ENCODE measurements at regions not wholly inside any gene's neighbourhood (a gene's known extent, or its start where the extent isn't known, plus 50 kb on each side); places are given as distances from the start of the nearest gene placed in this dataset.
A peak's percentile ranks its signal among the peaks of the same experiment; 100 is the strongest.

GRCh38 chr5:6826756-6827155 lies 113.5 kb downstream of the TENT4A start:
- H3K4me1 Mint-ChIP-seq (ENCODE audit: low read depth) = peaks cover 36% of the 10 kb centered on the region
- H3K27me3 Mint-ChIP-seq (ENCODE audit: low read depth) = peaks cover 6% of the 10 kb centered on the region
- H3K9me3 Mint-ChIP-seq = peaks cover 13% of the 10 kb centered on the region
- no peak for ATAC-seq
- H3K4me3 Mint-ChIP-seq = no peak overlapping the region
- H3K36me3 Mint-ChIP-seq (ENCODE audit: insufficient read depth) = no peaks in the 10 kb centered on the region
- no peak for DNase-seq

DNA sequence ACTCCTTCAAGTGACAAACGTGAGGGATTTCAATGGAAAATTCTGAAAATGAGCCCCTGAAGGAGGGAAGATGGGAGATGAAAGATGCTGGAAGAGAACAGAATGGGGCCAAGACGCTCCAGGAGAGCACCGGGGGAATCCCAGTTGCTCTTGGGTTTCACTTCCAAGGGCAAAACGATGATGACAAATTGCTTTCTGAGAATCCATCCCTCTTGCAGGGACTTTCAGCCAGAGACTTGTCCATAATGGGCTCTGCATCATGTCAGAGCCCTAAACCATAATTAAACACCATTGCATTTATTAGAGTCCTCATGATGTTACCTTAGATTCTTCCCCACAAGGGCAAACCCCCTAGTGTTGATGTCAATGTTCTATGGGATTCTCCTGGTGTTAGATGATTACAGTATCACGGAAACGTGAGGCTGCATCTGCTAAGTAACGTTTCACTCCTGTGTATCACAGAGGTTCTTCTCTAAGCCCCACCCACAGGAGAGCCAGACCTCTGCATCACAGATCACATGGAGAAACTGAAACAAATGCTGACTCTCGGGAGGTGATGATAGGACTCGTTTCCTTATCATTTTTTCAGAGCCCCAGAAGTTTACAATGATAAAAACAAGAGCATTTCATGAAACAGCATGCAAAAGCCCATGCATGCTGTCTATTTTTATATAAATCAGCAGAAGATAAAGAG lies 114.4 kb downstream of the TENT4A start:
- peaks cover 36% of the 10 kb centered on the region for H3K4me1 Mint-ChIP-seq (ENCODE audit: low read depth)
- peaks cover 7% of the 10 kb centered on the region for H3K27me3 Mint-ChIP-seq (ENCODE audit: low read depth)
- ATAC-seq (peak; percentile 77 to 78), DNase-seq (no peak)
- H3K4me3 Mint-ChIP-seq = peak overlapping the region; percentile 77
- peaks cover 10% of the 10 kb centered on the region for H3K9me3 Mint-ChIP-seq
- no peaks in the 10 kb centered on the region for H3K36me3 Mint-ChIP-seq (ENCODE audit: insufficient read depth)

DNA sequence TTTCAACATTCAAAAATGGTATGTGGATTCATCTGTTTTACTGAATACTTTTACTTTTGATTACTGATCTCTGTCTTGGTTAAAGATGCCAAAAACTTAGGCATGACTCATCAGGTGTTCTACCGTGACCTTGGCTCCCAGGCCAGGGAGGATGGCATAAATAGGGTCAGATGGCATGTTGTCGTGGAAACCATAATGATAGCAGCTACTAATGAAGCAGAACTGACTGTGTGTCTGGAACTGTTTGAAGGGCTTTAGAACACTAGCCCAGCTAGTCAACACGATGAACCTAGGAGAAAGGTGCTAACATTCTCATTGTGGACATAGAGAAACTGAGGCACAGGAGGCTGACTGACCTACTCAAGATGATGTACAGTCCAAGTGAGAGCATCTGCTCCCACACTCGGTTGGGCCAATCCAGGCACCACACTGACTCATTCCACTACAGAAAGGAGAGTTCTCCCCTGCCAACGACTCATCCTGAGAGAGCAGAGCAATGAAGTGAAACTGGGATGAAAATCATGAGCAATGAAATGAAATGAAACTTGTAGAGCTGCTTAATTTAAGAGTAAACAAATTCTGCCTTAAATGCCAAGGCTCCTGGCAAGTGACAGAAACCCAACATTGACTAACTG lies 116.0 kb downstream of the TENT4A start:
- H3K4me1 Mint-ChIP-seq (ENCODE audit: low read depth) = peaks cover 36% of the 10 kb centered on the region

GRCh38 chr5:6830643-6831239 lies 117.5 kb downstream of the TENT4A start:
- DNase-seq = no peak
- H3K36me3 Mint-ChIP-seq (ENCODE audit: insufficient read depth) = no peaks in the 10 kb centered on the region
- ATAC-seq = no peak
- peaks cover 1% of the 10 kb centered on the region for H3K27me3 Mint-ChIP-seq (ENCODE audit: low read depth)
- peak overlapping the region; percentile 7 for H3K4me3 Mint-ChIP-seq
- H3K4me1 Mint-ChIP-seq (ENCODE audit: low read depth) = peaks cover 36% of the 10 kb centered on the region
- peaks cover 3% of the 10 kb centered on the region for H3K9me3 Mint-ChIP-seq

More for the DNA sequence above, 116.0 kb downstream of the TENT4A start:
- no peaks in the 10 kb centered on the region for H3K36me3 Mint-ChIP-seq (ENCODE audit: insufficient read depth)
- ATAC-seq (peak; percentile 81 to 86), DNase-seq (no peak)
- peaks cover 1% of the 10 kb centered on the region for H3K27me3 Mint-ChIP-seq (ENCODE audit: low read depth)
- H3K9me3 Mint-ChIP-seq = peaks cover 3% of the 10 kb centered on the region
- H3K4me3 Mint-ChIP-seq = peak overlapping the region; percentile 77

GRCh38 chr5:6831678-6832671 lies 118.7 kb downstream of the TENT4A start:
- Mint-ChIP-seq H3K9me3 (peaks cover 3% of the 10 kb centered on the region), H3K4me1 (ENCODE audit: low read depth) (peaks cover 36% of the 10 kb centered on the region), H3K27me3 (ENCODE audit: low read depth) (peaks cover 1% of the 10 kb centered on the region), H3K36me3 (ENCODE audit: insufficient read depth) (no peaks in the 10 kb centered on the region), H3K4me3 (no peak overlapping the region)
- ATAC-seq (no peak), DNase-seq (no peak)

DNA sequence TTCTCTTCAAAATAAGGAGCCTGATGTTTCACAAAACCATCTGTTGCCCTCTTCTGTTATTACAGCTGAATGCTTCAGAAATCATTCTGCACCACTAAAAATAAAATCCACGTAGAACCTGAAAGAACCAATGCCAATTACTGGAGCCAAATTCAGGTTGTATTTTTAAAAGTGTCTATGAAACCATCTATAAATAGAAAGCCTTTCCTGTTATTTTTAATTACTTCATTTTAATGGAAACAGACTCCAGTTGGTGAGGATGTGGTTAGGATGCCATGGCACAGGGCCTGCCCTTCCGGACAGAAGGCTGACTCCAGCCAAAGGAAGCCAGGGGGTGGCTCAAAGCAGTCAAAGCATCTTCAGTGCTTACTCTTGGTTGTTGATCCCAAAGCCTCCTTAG lies 119.8 kb downstream of the TENT4A start:
- Mint-ChIP-seq H3K27me3 (ENCODE audit: low read depth) (peaks cover 1% of the 10 kb centered on the region), H3K9me3 (peaks cover 3% of the 10 kb centered on the region), H3K4me3 (no peak overlapping the region), H3K4me1 (ENCODE audit: low read depth) (peaks cover 27% of the 10 kb centered on the region), H3K36me3 (ENCODE audit: insufficient read depth) (no peaks in the 10 kb centered on the region)
- ATAC-seq (no peak), DNase-seq (no peak)

- H3K9me3 Mint-ChIP-seq = peaks cover 3% of the 10 kb centered on the region
- DNase-seq = no peak
- H3K27me3 Mint-ChIP-seq (ENCODE audit: low read depth) = peaks cover 1% of the 10 kb centered on the region
- no peak for ATAC-seq
- peaks cover 23% of the 10 kb centered on the region for H3K4me1 Mint-ChIP-seq (ENCODE audit: low read depth)
- no peaks in the 10 kb centered on the region for H3K36me3 Mint-ChIP-seq (ENCODE audit: insufficient read depth)
- H3K4me3 Mint-ChIP-seq = no peak overlapping the region
Observed at GRCh38 chr5:6833406-6833805, 120.2 kb downstream of the TENT4A start.

- H3K9me3 Mint-ChIP-seq = no peaks in the 10 kb centered on the region
- DNase-seq = no peak
- no peaks in the 10 kb centered on the region for H3K4me1 Mint-ChIP-seq (ENCODE audit: low read depth)
- H3K36me3 Mint-ChIP-seq (ENCODE audit: insufficient read depth) = no peaks in the 10 kb centered on the region
- H3K4me3 Mint-ChIP-seq = no peak overlapping the region
- H3K27me3 Mint-ChIP-seq (ENCODE audit: low read depth) = peaks cover 4% of the 10 kb centered on the region
- ATAC-seq = no peak
Observed at GRCh38 chr5:6837095-6837494, 123.9 kb downstream of the TENT4A start.

- no peaks in the 10 kb centered on the region for H3K4me1 Mint-ChIP-seq (ENCODE audit: low read depth)
Observed at GRCh38 chr5:6837519-6838110, 124.4 kb downstream of the TENT4A start.

DNA sequence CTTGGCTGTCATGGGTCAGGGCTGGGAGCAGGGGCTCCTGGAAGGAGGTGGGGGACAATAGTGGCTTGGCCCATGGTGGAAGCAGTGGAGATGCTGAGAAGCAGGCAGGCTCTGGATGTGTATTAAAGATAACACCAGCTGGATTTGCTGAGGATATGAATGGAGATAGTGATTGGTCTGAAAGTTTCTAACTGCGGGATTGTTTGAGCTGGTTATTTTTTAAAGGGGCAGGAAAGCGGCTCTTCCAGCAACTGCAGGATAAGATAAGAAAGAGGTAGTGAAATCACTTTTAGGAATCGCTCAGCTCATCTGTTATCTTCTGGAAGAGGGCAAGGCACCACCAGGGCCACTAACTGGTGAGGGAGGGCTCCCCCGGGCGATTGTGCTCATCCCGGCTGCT lies 125.5 kb downstream of the TENT4A start:
- Mint-ChIP-seq H3K27me3 (ENCODE audit: low read depth) (peaks cover 2% of the 10 kb centered on the region), H3K4me1 (ENCODE audit: low read depth) (no peaks in the 10 kb centered on the region), H3K9me3 (no peaks in the 10 kb centered on the region), H3K36me3 (ENCODE audit: insufficient read depth) (no peaks in the 10 kb centered on the region), H3K4me3 (no peak overlapping the region)
- DNase-seq = no peak
- ATAC-seq = no peak

More at GRCh38 chr5:6837519-6838110, 124.4 kb downstream of the TENT4A start:
- no peak overlapping the region for H3K4me3 Mint-ChIP-seq
- no peak for DNase-seq
- H3K27me3 Mint-ChIP-seq (ENCODE audit: low read depth) = peaks cover 2% of the 10 kb centered on the region
- ATAC-seq = no peak
- H3K9me3 Mint-ChIP-seq = no peaks in the 10 kb centered on the region
- no peaks in the 10 kb centered on the region for H3K36me3 Mint-ChIP-seq (ENCODE audit: insufficient read depth)

DNA sequence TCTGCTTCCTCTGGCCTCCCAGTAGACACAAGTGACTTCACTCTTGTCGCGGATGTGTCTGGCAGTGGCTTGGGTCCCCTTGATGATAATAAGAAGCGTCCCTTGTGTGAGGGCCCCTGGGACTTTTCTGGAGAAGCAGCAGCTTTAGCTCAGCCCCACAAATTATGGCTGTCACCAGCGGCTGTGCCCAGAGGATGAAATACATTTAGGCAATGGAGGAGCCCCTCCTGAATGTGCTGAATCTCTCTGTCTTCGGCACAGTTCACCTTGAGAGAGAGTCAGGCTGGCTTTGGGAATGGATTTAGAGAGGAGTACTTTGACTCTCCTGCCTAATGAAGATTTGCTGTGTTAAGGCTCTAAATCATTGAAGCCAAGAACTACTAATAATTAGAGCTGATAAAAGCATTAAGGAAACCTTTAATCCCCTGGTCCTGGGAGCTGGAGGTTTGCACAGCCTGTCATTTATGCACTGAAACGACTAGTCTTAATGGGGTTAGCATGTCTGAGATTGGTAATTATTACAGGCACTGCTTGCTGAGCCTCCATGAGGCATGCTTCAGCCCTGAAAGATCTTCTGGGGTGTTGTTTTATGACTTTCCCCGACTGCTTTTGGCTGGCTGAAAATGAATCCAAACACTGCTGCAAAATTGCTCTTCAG lies 127.0 kb downstream of the TENT4A start:
- no peaks in the 10 kb centered on the region for H3K4me1 Mint-ChIP-seq (ENCODE audit: low read depth)
- H3K4me3 Mint-ChIP-seq = no peak overlapping the region
- peaks cover 2% of the 10 kb centered on the region for H3K27me3 Mint-ChIP-seq (ENCODE audit: low read depth)
- DNase-seq = no peak
- no peaks in the 10 kb centered on the region for H3K9me3 Mint-ChIP-seq
- no peak for ATAC-seq
- no peaks in the 10 kb centered on the region for H3K36me3 Mint-ChIP-seq (ENCODE audit: insufficient read depth)

- peaks cover 2% of the 10 kb centered on the region for H3K27me3 Mint-ChIP-seq (ENCODE audit: low read depth)
- no peak overlapping the region for H3K4me3 Mint-ChIP-seq
- no peaks in the 10 kb centered on the region for H3K36me3 Mint-ChIP-seq (ENCODE audit: insufficient read depth)
- ATAC-seq (peak; percentile 38 to 63), DNase-seq (no peak)
- H3K9me3 Mint-ChIP-seq = no peaks in the 10 kb centered on the region
- H3K4me1 Mint-ChIP-seq (ENCODE audit: low read depth) = peaks cover 4% of the 10 kb centered on the region
Observed at GRCh38 chr5:6843335-6843734, 130.1 kb downstream of the TENT4A start.

DNA sequence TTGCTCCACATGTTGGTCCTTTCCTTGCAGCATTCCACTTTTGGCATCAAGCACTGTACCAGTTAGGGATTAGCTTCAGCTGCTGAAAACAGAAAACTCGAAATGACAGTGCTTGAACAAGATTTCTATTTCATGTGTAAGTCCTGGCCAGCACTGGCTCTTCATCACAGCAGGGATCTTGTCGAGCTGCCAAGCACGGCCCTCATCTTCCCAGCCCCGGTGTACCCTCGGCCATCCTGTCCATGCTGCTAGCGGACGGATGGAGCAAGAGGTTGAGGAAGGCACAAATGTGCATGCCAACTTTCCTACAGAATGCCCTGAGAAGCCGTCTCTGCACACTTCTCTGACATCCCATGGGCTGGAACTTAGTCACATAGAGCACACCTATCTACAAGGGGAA lies 130.6 kb downstream of the TENT4A start:
- peaks cover 5% of the 10 kb centered on the region for H3K4me1 Mint-ChIP-seq (ENCODE audit: low read depth)
- DNase-seq (no peak), ATAC-seq (no peak)
- peaks cover 2% of the 10 kb centered on the region for H3K27me3 Mint-ChIP-seq (ENCODE audit: low read depth)
- no peak overlapping the region for H3K4me3 Mint-ChIP-seq
- H3K36me3 Mint-ChIP-seq (ENCODE audit: insufficient read depth) = no peaks in the 10 kb centered on the region
- no peaks in the 10 kb centered on the region for H3K9me3 Mint-ChIP-seq

All from activated T-cell treated with anti-CD3 and anti-CD28 coated beads, Interleukin-2, amount 50 U/mL, for 4 hours (primary cell).